ENCODE measurements at regions not wholly inside any gene's neighbourhood (a gene's known extent, or its start where the extent isn't known, plus 50 kb on each side); places are given as distances from the start of the nearest gene placed in this dataset.

DNA sequence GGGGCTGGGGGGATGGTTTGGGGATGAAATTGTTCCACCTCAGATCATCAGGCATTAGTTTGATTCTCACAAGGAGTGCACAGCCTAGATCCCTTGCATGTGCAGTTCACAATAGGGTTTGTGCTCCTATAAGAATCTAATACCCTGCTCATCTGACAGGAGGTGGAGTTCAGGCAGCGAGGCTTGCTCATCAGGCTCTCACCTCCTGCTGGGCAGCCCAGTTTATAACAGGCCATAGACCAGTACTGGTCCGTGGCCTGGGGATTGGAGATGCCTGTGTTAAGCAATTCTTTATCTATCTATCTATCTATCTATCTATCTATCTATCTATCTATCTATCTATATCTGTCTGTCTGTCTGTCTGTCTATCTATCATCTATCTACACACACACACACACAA lies 525.3 kb upstream of the DAB1 start:
- Histone ChIP-seq H3K27me3 (ENCODE audit: low read length) (no peaks in the 10 kb centered on the region), H3K9me3 (ENCODE audit: insufficient read depth, low read length) (no peaks in the 10 kb centered on the region), H3K4me3 (ENCODE audit: insufficient read depth, low read length, poor library complexity, severe bottlenecking) (no peak overlapping the region), H3F3A (ENCODE audit: insufficient read depth) (no peaks in the 10 kb centered on the region), H3K79me2 (ENCODE audit: insufficient read depth, low read length) (no peaks in the 10 kb centered on the region), H3K4me2 (ENCODE audit: low read depth, low read length, poor library complexity, severe bottlenecking) (no peak overlapping the region), H3K9me2 (replicated peaks; ENCODE audit: insufficient read depth, low read length) (no peaks in the 10 kb centered on the region), H3K9ac (ENCODE audit: low read length) (no peak overlapping the region), H4K20me1 (ENCODE audit: low read depth, low read length) (no peaks in the 10 kb centered on the region), H2AFZ (ENCODE audit: low read depth, low read length, severe bottlenecking) (no peak overlapping the region), H3K36me3 (ENCODE audit: low read length) (no peaks in the 10 kb centered on the region), H3K27ac (ENCODE audit: low read depth, low read length) (no peak overlapping the region)
- no peak for TF ChIP-seq CTCF (IDR thresholded peaks at IDR 0.05; ENCODE audit: insufficient read depth, low read length, poor library complexity, severe bottlenecking)

- Histone ChIP-seq H3K4me2 (ENCODE audit: low read depth, low read length, poor library complexity, severe bottlenecking) (no peak overlapping the region), H3K36me3 (ENCODE audit: low read length) (no peaks in the 10 kb centered on the region), H3K9ac (ENCODE audit: low read length) (no peak overlapping the region), H3K27me3 (ENCODE audit: low read length) (no peaks in the 10 kb centered on the region), H3K4me3 (ENCODE audit: insufficient read depth, low read length, poor library complexity, severe bottlenecking) (no peak overlapping the region), H3K27ac (ENCODE audit: low read depth, low read length) (no peak overlapping the region), H3K79me2 (ENCODE audit: insufficient read depth, low read length) (no peaks in the 10 kb centered on the region), H2AFZ (ENCODE audit: low read depth, low read length, severe bottlenecking) (no peak overlapping the region), H3K9me3 (ENCODE audit: insufficient read depth, low read length) (no peaks in the 10 kb centered on the region), H3F3A (ENCODE audit: insufficient read depth) (no peaks in the 10 kb centered on the region), H3K9me2 (replicated peaks; ENCODE audit: insufficient read depth, low read length) (no peaks in the 10 kb centered on the region), H4K20me1 (ENCODE audit: low read depth, low read length) (no peaks in the 10 kb centered on the region)
- TF ChIP-seq CTCF (IDR thresholded peaks at IDR 0.05; ENCODE audit: insufficient read depth, low read length, poor library complexity, severe bottlenecking) (no peak), EZH2phosphoT487 (conservative IDR thresholded peaks at IDR 0.05; ENCODE audit: low read length) (no peak)
Observed at GRCh38 chr1:57947471-57947870, 523.6 kb upstream of the DAB1 start.

DNA sequence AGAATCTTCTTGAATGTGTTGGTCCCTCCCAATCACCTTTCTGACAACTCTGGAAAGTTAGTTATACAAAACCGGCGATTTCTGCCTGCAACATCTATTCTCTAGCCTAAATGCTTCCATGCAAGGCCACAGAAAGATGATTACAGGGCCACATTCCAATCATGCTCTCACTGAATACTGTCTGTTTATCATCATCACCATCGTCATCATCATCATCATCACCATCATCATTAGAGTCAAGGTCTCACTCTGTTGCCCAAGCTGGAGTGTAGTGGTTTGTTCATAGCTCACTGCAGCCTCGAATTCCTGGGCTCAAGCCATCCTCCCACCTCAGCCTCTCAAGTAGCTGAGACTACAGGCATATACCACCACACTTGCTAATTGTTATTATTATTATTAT lies 521.2 kb upstream of the DAB1 start:
- Histone ChIP-seq H3F3A (ENCODE audit: insufficient read depth) (no peaks in the 10 kb centered on the region), H3K36me3 (ENCODE audit: low read length) (no peaks in the 10 kb centered on the region), H3K9me2 (replicated peaks; ENCODE audit: insufficient read depth, low read length) (no peaks in the 10 kb centered on the region), H3K27me3 (ENCODE audit: low read length) (no peaks in the 10 kb centered on the region), H3K9ac (ENCODE audit: low read length) (no peak overlapping the region), H4K20me1 (ENCODE audit: low read depth, low read length) (no peaks in the 10 kb centered on the region), H3K9me3 (ENCODE audit: insufficient read depth, low read length) (no peaks in the 10 kb centered on the region), H3K79me2 (ENCODE audit: insufficient read depth, low read length) (no peaks in the 10 kb centered on the region), H3K27ac (ENCODE audit: low read depth, low read length) (no peak overlapping the region), H2AFZ (ENCODE audit: low read depth, low read length, severe bottlenecking) (no peak overlapping the region), H3K4me3 (ENCODE audit: insufficient read depth, low read length, poor library complexity, severe bottlenecking) (no peak overlapping the region), H3K4me2 (ENCODE audit: low read depth, low read length, poor library complexity, severe bottlenecking) (no peak overlapping the region)
- TF ChIP-seq CTCF (IDR thresholded peaks at IDR 0.05; ENCODE audit: insufficient read depth, low read length, poor library complexity, severe bottlenecking) = no peak
- no peak for TF ChIP-seq EZH2phosphoT487 (conservative IDR thresholded peaks at IDR 0.05; ENCODE audit: low read length)

DNA sequence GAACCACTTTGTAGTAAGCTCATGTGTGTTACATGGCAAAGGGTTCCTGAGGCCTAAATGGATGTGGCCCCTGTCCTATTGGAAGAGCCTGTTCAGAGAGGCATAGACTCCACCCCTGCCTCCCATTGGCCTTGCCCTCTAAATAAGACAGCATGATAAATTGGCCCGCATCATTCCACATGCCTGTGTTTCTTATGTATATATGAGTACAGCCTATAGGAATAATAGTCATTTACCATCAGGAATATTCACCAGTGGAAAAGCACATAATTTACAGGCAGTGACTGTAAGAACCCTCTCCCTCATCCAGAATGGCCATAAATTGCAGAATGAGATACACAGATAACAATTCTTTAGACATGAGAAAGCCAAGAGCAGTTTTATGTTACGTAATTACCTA lies 519.5 kb upstream of the DAB1 start:
- Histone ChIP-seq H3K9ac (ENCODE audit: low read length) (no peak overlapping the region), H3K4me2 (ENCODE audit: low read depth, low read length, poor library complexity, severe bottlenecking) (no peak overlapping the region), H3K9me3 (ENCODE audit: insufficient read depth, low read length) (no peaks in the 10 kb centered on the region), H3K4me3 (ENCODE audit: insufficient read depth, low read length, poor library complexity, severe bottlenecking) (no peak overlapping the region), H3F3A (ENCODE audit: insufficient read depth) (no peaks in the 10 kb centered on the region), H3K36me3 (ENCODE audit: low read length) (no peaks in the 10 kb centered on the region), H3K9me2 (replicated peaks; ENCODE audit: insufficient read depth, low read length) (no peaks in the 10 kb centered on the region), H3K79me2 (ENCODE audit: insufficient read depth, low read length) (no peaks in the 10 kb centered on the region), H2AFZ (ENCODE audit: low read depth, low read length, severe bottlenecking) (no peak overlapping the region), H3K27me3 (ENCODE audit: low read length) (no peaks in the 10 kb centered on the region), H4K20me1 (ENCODE audit: low read depth, low read length) (no peaks in the 10 kb centered on the region), H3K27ac (ENCODE audit: low read depth, low read length) (no peak overlapping the region)
- TF ChIP-seq CTCF (IDR thresholded peaks at IDR 0.05; ENCODE audit: insufficient read depth, low read length, poor library complexity, severe bottlenecking) (no peak), EZH2phosphoT487 (conservative IDR thresholded peaks at IDR 0.05; ENCODE audit: low read length) (no peak)
